ENCODE measurements at regions not wholly inside any gene's neighbourhood (a gene's known extent, or its start where the extent isn't known, plus 50 kb on each side); places are given as distances from the start of the nearest gene placed in this dataset.

GRCh38 chr3:168862466-168862865, 766.7 kb upstream of the GOLIM4 start:
- TF ChIP-seq EZH2 (IDR thresholded peaks at IDR 0.05) (no peak), POLR2AphosphoS5 (IDR thresholded peaks at IDR 0.05; ENCODE audit: borderline replicate concordance, low read depth, low read length) (no peak), FOXP2 (optimal IDR thresholded peaks at IDR 0.05; ENCODE audit: control extremely low read depth, extremely low read length, insufficient read depth) (no peak)
